Dermis blood vessel endothelial cell (primary cell): ENCODE measurements at regions not wholly inside any gene's neighbourhood (a gene's known extent, or its start where the extent isn't known, plus 50 kb on each side); places are given as distances from the start of the nearest gene placed in this dataset.

Source experiments
- DNase-seq: peaks from one replicate; pipeline ENCODE4 v3.0.0; 2010

DNA sequence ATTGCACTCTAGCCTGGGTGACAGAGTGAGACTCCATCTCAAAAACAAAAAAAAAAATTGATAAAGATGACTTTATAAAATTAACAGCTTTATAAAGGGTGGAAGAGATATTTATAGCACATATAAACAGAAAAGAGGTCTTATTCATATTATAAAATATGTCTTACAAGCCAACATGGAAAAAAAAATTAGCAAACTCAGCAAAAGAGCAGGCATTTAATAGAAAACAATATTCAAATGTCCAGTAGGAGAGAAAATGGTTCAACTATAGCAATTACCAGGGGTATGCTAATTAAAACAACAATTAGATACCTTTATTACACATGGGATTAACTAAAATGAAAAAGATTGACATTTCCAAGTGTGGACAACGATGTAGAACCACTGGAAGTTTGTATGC lies 929.1 kb downstream of the REEP3 start:
- DNase-seq: no peak

GRCh38 chr10:64454962-64455361 lies 933.8 kb downstream of the REEP3 start:
- DNase-seq: no peak

GRCh38 chr10:64458306-64458705 lies 937.1 kb downstream of the REEP3 start:
- no peak for DNase-seq

GRCh38 chr10:64463406-64463805 lies 942.2 kb downstream of the REEP3 start:
- DNase-seq: no peak

DNA sequence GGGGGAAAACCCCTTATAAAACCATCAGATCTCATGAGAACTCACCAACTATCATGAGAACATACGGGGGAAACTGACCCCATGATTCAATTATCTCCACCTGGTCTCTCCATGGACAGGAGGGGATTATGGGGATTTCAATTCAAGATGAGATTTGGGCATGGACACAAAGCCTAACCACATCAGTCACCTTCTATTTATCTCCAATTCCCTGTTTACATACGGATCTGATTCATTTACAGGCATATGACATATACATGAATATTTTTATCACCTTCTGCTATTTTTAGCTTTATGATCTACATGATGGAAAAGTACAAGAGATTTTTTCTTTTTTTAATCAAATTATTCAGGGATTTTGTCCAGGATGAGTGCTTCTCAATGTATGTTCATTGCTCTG lies 944.5 kb downstream of the REEP3 start:
- no peak for DNase-seq

GRCh38 chr10:64468219-64468618 lies 947.0 kb downstream of the REEP3 start:
- DNase-seq: no peak

DNA sequence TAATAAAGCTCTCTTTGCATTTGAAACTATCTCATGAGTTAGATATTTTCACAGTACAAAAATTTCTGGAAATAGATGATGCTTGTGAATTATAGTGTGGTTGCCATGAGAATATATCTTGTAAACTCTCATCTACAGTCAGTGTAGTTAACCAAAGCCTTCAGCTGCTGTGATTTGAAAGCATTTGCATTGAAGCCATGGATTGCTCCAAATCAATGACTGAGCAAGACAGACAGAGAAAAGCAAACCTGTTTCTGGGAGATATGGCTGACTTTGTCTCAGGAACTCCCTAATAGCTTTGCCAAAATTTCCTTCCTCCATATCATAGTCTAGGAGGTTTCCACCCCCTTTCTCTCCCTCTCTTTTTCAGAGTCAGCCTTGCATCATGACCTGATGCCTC lies 955.3 kb downstream of the REEP3 start:
- DNase-seq: no peak

- DNase-seq: no peak
These were observed 956.6 kb downstream of the REEP3 start for GRCh38 chr10:64477791-64478190.

- DNase-seq: no peak
These were observed 963.7 kb downstream of the REEP3 start for GRCh38 chr10:64484811-64485330.

- DNase-seq: no peak
These were observed 964.9 kb downstream of the REEP3 start for GRCh38 chr10:64486149-64486548.

- no peak for DNase-seq
These were observed 965.7 kb downstream of the REEP3 start for GRCh38 chr10:64486901-64487300.

DNA sequence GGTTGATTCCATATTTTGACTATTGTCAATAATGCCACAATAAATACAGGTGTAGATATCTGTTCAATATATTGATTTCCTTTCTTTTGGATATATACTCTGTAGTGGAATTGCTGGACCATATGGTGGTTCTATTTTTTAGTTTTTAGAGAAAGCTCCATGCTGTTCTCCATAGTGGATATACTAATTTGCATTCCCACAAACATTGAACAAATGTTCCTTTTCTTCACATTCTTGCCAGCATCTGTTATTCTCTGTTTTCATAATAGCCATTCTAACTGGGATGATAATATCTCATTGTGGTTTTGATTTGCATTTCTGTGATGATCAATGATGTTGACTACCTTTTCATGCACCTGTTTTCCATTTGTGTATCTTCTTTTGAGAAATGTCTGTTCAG lies 973.7 kb downstream of the REEP3 start:
- no peak for DNase-seq

GRCh38 chr10:64497306-64497705 lies 976.1 kb downstream of the REEP3 start:
- no peak for DNase-seq

GRCh38 chr10:64501807-64502206 lies 980.6 kb downstream of the REEP3 start:
- DNase-seq: no peak

DNA sequence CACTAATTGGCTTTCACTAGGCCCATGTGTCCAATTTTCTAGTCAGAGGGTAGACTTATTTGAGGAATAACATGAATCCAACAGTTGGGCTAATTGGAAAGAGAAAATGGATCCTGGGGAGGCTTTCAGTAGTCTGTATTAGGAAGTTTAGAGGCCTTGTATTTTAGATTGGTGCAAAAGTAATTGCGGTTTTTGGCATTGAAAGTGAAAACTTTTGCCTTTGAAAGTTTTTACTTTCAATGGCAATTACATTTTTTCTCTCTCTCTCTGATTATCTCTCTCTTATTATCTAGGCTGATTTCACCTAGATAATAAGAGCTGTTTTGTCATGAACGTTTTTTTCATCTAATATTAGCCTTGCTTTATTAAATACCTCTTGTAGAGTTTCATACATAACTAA lies 981.7 kb downstream of the REEP3 start:
- no peak for DNase-seq

- DNase-seq: no peak
These were observed 982.2 kb downstream of the REEP3 start for GRCh38 chr10:64503429-64503828.

DNA sequence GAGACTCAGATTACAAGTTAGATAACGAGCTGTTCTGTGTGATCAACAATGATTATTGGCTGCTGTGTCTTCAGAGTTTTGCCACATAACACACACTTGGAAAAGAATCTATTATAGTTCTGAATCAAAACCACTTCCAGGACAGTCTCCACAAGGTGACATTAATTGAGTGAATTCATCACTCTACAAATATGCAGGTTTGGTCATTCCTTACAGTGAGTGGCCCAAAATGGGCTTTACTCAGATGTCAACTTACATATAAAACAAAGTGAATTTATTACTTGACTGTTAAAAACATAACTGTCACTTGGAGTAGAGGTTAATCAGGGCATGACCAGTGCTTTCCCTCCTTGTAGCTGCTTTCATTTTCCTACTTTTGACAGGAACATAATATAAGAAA lies 984.3 kb downstream of the REEP3 start:
- DNase-seq: no peak

DNA sequence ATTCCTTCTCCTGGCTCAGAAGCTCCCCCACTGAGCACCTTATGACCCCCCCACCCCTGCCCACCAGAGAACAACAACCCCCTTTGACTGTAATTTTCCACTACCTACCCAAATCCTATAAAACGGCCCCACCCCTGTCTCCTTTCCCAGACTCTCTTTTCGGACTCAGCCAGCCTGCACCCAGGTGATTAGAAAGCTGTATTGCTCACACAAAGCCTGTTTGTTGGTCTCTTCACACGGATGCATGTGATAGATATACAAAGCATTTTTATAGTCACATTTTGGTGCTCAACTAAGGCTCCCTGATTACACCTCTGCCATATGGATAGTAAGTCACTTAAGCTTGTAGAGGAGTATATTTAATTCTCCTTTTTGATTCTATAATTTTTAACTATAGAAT lies 985.8 kb downstream of the REEP3 start:
- DNase-seq: no peak

- no peak for DNase-seq
These were observed 986.4 kb downstream of the REEP3 start for GRCh38 chr10:64507651-64508028.

DNA sequence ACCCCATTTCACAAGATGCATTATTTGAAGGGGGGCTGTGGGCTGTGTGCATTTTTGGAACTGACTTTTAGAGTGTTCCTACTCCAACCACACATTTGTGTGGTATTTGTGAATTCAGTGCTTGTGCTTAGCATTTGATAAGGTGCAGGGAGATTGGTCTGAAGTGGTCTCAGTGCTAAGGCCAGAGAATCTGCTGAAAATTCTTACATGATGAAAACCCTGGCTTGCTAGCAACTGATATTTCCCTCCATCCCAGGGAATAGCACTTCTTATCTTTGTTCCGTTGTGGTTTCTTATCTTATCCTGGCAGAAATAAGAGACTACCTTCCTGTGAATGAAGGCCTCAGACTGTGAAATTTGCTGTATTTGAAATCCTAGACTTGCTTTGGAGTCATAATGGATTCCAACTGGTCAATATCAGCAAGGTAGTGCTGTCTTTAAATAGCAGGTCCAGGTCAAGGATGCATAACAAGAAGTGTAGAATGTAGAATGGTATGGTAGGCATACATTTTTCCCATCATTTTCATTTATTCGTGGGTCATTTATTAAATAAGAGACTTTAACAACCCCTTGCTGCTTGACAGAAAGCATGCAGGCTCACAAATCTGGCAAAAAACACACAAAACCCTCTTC lies 986.9 kb downstream of the REEP3 start:
- no peak for DNase-seq

GRCh38 chr10:64515970-64516699 lies 994.9 kb downstream of the REEP3 start:
- DNase-seq: no peak

DNA sequence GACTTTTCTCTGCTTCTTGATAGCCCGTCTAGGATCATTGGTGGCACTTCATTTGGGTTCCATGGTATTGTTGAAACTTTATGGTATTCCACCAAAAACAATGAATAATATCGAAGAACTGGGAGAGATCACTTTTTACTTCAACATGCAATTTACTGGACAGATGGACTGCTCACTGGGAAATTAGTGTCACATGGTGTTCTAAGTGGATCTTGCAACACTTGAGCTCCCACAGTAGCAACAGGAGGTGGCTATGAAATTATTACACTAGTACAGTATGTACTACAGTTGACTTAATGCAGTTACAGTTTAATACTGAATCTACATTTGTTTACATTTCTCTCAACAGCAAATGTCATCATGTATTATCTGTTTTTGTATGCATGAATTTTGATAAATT lies 997.3 kb downstream of the REEP3 start:
- no peak for DNase-seq

- no peak for DNase-seq
These were observed 998.2 kb downstream of the REEP3 start for GRCh38 chr10:64519427-64519826.

- no peak for DNase-seq
These were observed 998.6 kb downstream of the REEP3 start for GRCh38 chr10:64519831-64520230.
